Esophagus muscularis mucosa (tissue), 4 donors: ENCODE measurements at regions not wholly inside any gene's neighbourhood (a gene's known extent, or its start where the extent isn't known, plus 50 kb on each side); places are given as distances from the start of the nearest gene placed in this dataset.

Experiments used
- DNase-seq: peaks from one replicate; pipeline ENCODE4 v3.0.0-alpha.2; 2017; ENCODE audit errors: extremely low spot score
- H3K27ac ChIP-seq, 4 donors: fragments of 200-600 bp; sonication (generic); replicated peaks in 1 of 4; 1 replicate in 3 of 4; 2 replicates in 1 of 4; pipeline ENCODE4 v1.5.1; 2016 to 2019; ENCODE audit warnings: mild to moderate bottlenecking in 1 of 4
- H3K27me3 ChIP-seq, 4 donors: fragments of 200-600 bp; sonication (generic); one replicate each; pipeline versions ENCODE4 v1.5.1 to v1.6.0; 2016 to 2019
- H3K36me3 ChIP-seq, 4 donors: fragments of 200-600 bp; sonication (generic); one replicate each; pipeline ENCODE4 v1.5.1; 2016 to 2019
- H3K4me1 ChIP-seq, 4 donors: fragments of 200-600 bp; sonication (generic); one replicate each; pipeline ENCODE4 v1.5.1; 2016 to 2019
- H3K4me3 ChIP-seq, 4 donors: fragments of 200-600 bp; sonication (generic); 1 replicate in 2 of 4; 2 replicates in 2 of 4; pipeline ENCODE4 v1.5.1; 2016 to 2019; ENCODE audit warnings: mild to moderate bottlenecking in 4 of 4, moderate library complexity in 1 of 4
- H3K9me3 ChIP-seq, 4 donors: fragments of 200-600 bp; sonication (generic); 1 replicate in 3 of 4; 2 replicates in 1 of 4; pipeline ENCODE4 v1.5.1; 2016 to 2019
- EP300 ChIP-seq: sonication (generic); formaldehyde crosslinking; IDR thresholded peaks from one replicate; pipeline ENCODE4 v1.6.1; 2017; ENCODE audit warnings: antibody characterized with exemption
- POLR2A ChIP-seq: fragments of 450-650 bp; IDR thresholded peaks from one replicate; pipeline ENCODE4 v1.6.1; 2017; ENCODE audit warnings: antibody characterized with exemption, moderate library complexity, mild to moderate bottlenecking, low read depth
- POLR2AphosphoS5 ChIP-seq, 2 donors: sonication (generic); formaldehyde crosslinking; IDR thresholded peaks; one replicate each; pipeline ENCODE4 v1.6.1; 2017; ENCODE audit warnings: antibody characterized with exemption in 2 of 2
- WGBS: methylation state at CpG from one replicate; pipeline ENCODE4 v1.1.5; 2018; 5-methylcytosine and 5-hydroxymethylcytosine counted together
- intact Hi-C: fragments of 100-400 bp; cut with DNase I; formaldehyde crosslinking; loops from one replicate; pipeline ENCODE4 v1.15.1; 2023
- TF ChIP-seq, protein P1 (sequence below), 3 experiments: fragments of 200-600 bp in 2 of 3; fragments of 450-650 bp in 1 of 3; sonication (generic) in 2 of 3; IDR thresholded peaks; one replicate each; pipeline ENCODE4 v1.5.1; 2017 to 2019; ENCODE audit warnings: antibody characterized with exemption in 3 of 3, mild to moderate bottlenecking in 2 of 3, moderate library complexity in 1 of 3

- 75% methylated on average over 2 of the region's 2 CpGs for WGBS
- TF ChIP-seq EP300 (no peak), POLR2AphosphoS5 (IDR thresholded peaks at IDR 0.05) (no peak), POLR2A (no peak)
- TF ChIP-seq, protein P1, sequence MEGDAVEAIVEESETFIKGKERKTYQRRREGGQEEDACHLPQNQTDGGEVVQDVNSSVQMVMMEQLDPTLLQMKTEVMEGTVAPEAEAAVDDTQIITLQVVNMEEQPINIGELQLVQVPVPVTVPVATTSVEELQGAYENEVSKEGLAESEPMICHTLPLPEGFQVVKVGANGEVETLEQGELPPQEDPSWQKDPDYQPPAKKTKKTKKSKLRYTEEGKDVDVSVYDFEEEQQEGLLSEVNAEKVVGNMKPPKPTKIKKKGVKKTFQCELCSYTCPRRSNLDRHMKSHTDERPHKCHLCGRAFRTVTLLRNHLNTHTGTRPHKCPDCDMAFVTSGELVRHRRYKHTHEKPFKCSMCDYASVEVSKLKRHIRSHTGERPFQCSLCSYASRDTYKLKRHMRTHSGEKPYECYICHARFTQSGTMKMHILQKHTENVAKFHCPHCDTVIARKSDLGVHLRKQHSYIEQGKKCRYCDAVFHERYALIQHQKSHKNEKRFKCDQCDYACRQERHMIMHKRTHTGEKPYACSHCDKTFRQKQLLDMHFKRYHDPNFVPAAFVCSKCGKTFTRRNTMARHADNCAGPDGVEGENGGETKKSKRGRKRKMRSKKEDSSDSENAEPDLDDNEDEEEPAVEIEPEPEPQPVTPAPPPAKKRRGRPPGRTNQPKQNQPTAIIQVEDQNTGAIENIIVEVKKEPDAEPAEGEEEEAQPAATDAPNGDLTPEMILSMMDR (IDR thresholded peaks at IDR 0.05): no peak
- Histone ChIP-seq H3K4me1 (no peaks in the 10 kb centered on the region), H3K27me3 (peaks cover 0 to 8% (median 0%) of the 10 kb centered on the region in 4 donors), H3K4me3 (no peak overlapping the region), H3K36me3 (no peaks in the 10 kb centered on the region), H3K27ac (no peak overlapping the region), H3K9me3 (peaks cover 0 to 4% (median 0%) of the 10 kb centered on the region in 4 donors)
- DNase-seq: no peak
- intact Hi-C loops: no loop called here
These were observed 334.8 kb downstream of the NSG2 start for GRCh38 chr5:174380311-174380710.

GRCh38 chr5:174381241-174381640, 335.7 kb downstream of the NSG2 start:
- DNase-seq: no peak
- peaks cover 0 to 4% (median 0%) of the 10 kb centered on the region in 4 donors for H3K9me3 ChIP-seq
- H3K4me3 ChIP-seq: no peak overlapping the region
- TF ChIP-seq POLR2A (no peak), EP300 (no peak), POLR2AphosphoS5 (IDR thresholded peaks at IDR 0.05) (no peak)
- TF ChIP-seq, protein P1 (IDR thresholded peaks at IDR 0.05): no peak
- peaks cover 0 to 8% (median 0%) of the 10 kb centered on the region in 4 donors for H3K27me3 ChIP-seq
- WGBS: 80% methylated on average over 4 of the region's 4 CpGs
- no peak overlapping the region for H3K27ac ChIP-seq
- no peaks in the 10 kb centered on the region for H3K36me3 ChIP-seq
- intact Hi-C loops: no loop called here
- H3K4me1 ChIP-seq: peaks cover 0 to under 1% (median 0%) of the 10 kb centered on the region in 4 donors

DNA sequence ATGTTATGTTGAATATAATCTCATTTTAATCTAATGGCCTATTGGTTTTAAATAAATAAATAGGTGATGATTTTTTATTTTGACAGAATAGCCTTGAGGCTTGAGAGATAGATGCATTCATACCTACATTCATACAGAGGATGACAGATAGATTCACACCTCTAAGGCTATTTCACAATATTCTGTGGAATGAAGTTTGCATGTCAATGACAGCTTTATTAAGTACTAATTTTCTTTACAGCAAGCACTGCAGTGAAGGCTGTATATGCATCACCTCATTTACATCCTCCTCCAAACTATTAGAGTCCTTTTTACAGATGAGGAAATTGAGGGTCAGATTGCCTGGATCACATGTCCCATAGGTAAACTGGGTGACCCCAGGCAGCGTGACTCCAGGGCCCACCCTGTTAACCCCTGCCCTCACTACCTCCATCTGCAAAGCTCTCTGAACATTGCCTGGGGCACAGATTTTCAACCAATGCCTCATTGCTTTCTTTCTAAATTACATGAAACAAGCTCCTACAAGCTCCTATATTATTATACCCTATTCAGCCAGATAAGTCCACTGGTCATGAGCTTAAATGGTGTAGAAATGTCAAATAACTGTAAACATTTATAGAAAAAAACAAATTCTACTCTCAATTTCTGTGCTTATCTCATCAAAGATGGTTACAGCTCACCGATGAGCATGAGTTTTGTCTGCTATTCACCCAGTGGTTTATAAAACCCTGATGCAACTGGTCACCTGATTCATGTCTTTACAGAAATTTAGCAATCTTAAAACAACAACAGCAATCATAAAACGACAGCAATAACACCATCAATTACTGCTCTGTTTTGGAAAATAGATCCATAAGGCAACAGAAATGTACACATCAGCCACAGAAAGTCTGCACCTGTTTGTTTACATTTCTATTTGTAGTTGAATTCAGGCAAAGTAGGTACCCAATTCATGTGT, 338.0 kb downstream of the NSG2 start:
- intact Hi-C loops: no loop called here
- H3K27me3 ChIP-seq: peaks cover 0 to 14% (median 0%) of the 10 kb centered on the region in 4 donors
- peaks cover 0 to 13% (median 6%) of the 10 kb centered on the region in 4 donors for H3K4me1 ChIP-seq
- WGBS: 87% methylated on average over 3 of the region's 3 CpGs
- TF ChIP-seq POLR2AphosphoS5 (IDR thresholded peaks at IDR 0.05) (no peak), EP300 (no peak), POLR2A (no peak)
- TF ChIP-seq, protein P1 (IDR thresholded peaks at IDR 0.05): no peak
- no peak overlapping the region for H3K4me3 ChIP-seq
- H3K9me3 ChIP-seq: peaks cover 0 to 3% (median 0%) of the 10 kb centered on the region in 4 donors
- no peak overlapping the region for H3K27ac ChIP-seq
- no peak for DNase-seq
- H3K36me3 ChIP-seq: no peaks in the 10 kb centered on the region

- Histone ChIP-seq H3K36me3 (no peaks in the 10 kb centered on the region), H3K4me3 (no peak overlapping the region), H3K4me1 (peaks cover 0 to 13% (median 6%) of the 10 kb centered on the region in 4 donors), H3K9me3 (no peaks in the 10 kb centered on the region), H3K27ac (no peak overlapping the region), H3K27me3 (peaks cover 0 to 14% (median 0%) of the 10 kb centered on the region in 4 donors)
- WGBS: 65% methylated on average over 17 of the region's 17 CpGs
- no peak for TF ChIP-seq POLR2A
- TF ChIP-seq EP300: no peak
- no peak for TF ChIP-seq POLR2AphosphoS5 (IDR thresholded peaks at IDR 0.05)
- TF ChIP-seq, protein P1 (IDR thresholded peaks at IDR 0.05): no peak
- DNase-seq: no peak
- intact Hi-C loops: no loop called here
These were observed 339.0 kb downstream of the NSG2 start for GRCh38 chr5:174384509-174384947.
